ENCODE measurements at regions not wholly inside any gene's neighbourhood (a gene's known extent, or its start where the extent isn't known, plus 50 kb on each side); places are given as distances from the start of the nearest gene placed in this dataset.

DNA sequence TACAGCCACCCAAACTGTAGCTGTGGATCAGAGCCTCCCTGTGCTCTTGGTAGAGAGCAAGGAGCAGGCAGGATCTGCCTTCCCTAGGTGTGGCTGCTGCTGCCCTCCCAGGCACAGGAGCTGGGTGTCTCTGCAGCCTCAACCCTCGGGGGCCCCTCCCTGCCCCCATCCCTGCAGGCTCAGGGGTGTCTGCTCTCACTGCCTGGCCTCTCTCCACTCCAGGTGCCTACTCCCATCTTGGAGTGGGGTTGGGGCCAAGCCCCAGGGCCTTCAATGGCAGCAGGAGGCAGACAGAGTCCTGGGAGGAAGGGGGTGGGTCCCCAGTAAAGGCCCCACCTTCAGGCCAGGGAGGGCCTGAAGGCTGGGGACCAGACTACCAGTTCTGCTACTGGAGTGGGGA, 189.7 kb upstream of the OSR1 start:
- no peak for DNase-seq (ENCODE audit: low spot score)
- TF ChIP-seq, protein P1, sequence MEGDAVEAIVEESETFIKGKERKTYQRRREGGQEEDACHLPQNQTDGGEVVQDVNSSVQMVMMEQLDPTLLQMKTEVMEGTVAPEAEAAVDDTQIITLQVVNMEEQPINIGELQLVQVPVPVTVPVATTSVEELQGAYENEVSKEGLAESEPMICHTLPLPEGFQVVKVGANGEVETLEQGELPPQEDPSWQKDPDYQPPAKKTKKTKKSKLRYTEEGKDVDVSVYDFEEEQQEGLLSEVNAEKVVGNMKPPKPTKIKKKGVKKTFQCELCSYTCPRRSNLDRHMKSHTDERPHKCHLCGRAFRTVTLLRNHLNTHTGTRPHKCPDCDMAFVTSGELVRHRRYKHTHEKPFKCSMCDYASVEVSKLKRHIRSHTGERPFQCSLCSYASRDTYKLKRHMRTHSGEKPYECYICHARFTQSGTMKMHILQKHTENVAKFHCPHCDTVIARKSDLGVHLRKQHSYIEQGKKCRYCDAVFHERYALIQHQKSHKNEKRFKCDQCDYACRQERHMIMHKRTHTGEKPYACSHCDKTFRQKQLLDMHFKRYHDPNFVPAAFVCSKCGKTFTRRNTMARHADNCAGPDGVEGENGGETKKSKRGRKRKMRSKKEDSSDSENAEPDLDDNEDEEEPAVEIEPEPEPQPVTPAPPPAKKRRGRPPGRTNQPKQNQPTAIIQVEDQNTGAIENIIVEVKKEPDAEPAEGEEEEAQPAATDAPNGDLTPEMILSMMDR (IDR thresholded peaks at IDR 0.05): no peak
- ATAC-seq (ENCODE audit: low FRiP score): no peak

DNA sequence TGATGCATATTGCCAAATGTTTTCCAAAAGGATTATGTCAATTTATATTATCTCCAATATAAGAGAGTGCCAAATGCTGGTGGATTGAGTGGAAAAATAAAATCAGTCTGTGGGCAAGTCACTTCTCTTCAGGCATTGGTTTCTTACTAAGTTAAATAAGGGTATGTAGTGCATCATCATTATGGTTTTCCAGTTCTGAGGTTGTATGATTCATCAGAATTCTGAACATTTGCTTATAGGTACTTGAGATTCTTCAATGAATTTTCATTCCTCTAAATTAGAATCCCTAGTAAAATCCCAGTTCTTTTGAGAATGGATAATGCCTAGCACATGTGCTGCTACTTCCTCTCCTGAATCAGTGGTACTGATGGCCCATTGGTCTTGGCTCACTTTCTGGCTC, 188.9 kb upstream of the OSR1 start:
- TF ChIP-seq, protein P1 (IDR thresholded peaks at IDR 0.05): no peak
- no peak for DNase-seq (ENCODE audit: low spot score)
- ATAC-seq (ENCODE audit: low FRiP score): no peak

DNA sequence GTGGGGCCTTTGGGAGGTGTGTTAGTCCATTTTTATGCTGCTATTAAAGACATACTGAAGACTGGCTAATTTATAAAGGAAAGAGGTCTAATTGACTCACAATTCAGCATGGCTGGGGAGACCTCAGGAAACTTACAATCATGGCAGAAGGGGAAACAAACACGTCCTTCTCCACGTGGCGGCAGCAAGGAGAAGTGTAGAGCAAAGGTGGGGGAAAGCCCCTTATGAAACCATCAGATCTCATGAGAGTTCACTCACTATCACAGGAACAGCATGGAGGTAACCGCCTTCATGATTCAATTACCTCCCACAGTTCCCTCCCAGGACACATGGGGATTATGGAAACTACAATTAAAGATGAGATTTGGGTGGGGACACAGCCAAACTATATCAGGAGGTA, 187.1 kb upstream of the OSR1 start:
- DNase-seq (ENCODE audit: low spot score) (no peak), ATAC-seq (ENCODE audit: low FRiP score) (no peak)
- TF ChIP-seq, protein P1 (IDR thresholded peaks at IDR 0.05): no peak

DNA sequence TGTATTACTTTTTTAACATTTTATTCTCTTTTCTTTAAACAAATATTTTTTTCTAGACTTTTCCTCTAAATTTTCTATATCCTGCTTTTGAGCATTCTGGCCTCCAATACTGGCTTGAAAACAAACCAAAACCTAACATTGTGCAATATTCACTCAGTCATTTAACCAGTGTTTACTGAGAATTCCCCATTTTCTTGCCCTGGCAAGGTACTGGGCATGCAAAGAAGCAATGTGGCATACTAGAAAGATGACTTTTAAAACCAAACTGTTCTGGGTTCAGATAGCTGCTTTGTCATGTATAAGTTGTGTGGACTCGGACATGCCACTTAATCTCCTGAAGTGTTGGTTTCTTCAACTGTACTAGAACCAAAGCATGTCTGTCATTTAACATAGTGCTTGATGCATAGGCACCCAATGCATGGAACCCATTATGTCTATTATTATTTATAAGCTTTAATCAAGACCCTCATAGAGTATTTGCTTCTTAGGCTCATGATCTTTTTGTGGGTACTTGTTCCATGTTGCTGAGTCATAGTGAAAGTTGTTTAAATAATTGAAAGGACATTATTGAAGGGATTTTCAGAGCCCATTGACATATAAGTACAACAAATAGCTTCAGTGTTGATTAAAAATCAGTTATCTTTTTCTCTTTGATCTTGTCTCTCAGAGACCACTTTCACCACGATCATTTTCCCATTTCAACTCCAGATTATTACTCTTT, 185.4 kb upstream of the OSR1 start:
- TF ChIP-seq, protein P1 (IDR thresholded peaks at IDR 0.05): no peak
- DNase-seq (ENCODE audit: low spot score) (no peak), ATAC-seq (ENCODE audit: low FRiP score) (peak; percentile 64)

DNA sequence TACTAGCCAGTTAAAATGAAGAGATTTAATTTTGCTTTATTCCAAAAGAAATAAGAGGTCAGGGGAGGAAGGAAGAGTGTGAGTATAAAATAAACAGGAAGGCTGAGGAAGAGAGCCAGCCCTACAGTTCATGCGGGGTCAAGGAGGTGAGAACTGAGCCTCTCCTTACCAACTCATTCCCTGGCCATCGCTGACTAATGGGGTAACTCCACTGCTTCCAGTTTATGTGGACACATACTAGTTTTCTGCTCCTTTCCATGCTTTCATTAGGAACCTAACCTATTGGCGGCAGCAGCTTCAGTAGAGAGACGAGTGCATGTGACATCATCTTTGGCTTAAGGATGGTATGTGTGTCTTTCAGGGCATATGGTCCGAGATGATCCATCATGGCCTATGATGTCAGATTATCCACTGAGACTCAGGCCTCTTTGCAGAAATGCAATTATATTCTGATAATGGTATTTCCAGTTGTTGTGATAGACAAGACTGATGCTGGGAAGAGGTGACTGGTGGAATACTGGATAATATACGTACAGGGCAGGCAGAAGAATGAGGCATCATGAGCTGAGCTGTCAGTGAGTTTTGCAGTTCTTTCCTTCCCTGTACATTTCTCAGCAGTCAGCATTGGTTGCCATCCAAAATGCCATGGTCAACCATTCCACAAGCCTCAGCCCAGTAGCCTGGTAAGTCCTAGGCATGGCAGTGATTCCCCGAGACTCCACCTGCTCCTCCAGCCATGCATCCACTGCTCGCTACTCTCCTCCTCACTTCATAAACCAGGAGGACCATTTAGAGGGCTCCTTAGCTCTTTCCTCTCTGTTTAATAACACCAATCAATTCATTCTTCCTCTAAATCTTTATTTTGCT, 184.6 kb upstream of the OSR1 start:
- TF ChIP-seq, protein P1 (IDR thresholded peaks at IDR 0.05): no peak
- DNase-seq (ENCODE audit: low spot score): no peak
- ATAC-seq (ENCODE audit: low FRiP score): no peak

DNA sequence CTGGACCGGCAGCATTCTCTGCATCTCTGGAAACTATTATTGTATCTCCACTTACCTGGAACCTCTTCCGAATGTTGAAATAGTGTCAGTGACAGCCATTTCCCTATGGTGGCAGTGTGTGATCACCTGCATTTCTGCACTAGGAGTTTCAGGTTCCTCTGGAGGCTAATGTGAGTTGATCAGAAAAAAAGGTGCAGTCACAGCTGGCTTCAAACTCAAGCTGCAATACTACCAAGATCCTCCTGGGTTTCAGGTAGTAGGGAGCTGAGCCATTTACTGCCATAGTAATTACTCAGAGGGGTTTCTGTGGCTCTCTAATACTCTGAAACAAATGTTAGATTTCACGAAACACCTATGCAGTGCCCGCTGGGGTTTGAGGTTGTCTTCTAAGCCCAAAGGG, 183.5 kb upstream of the OSR1 start:
- DNase-seq (ENCODE audit: low spot score) (no peak), ATAC-seq (ENCODE audit: low FRiP score) (no peak)
- TF ChIP-seq, protein P1 (IDR thresholded peaks at IDR 0.05): no peak

Measured in omental fat pad (tissue), 3 donors.